WTC11 (cell line): ENCODE measurements at regions not wholly inside any gene's neighbourhood (a gene's known extent, or its start where the extent isn't known, plus 50 kb on each side); places are given as distances from the start of the nearest gene placed in this dataset.

Experiments used
- TEAD4 ChIP-seq: sonication (generic); formaldehyde crosslinking; IDR thresholded peaks from 2 replicates; pipeline ENCODE4 v1.8.0; 2022; ENCODE audit warnings: mild to moderate bottlenecking, missing genetic modification reagents
- ZBTB21 ChIP-seq: sonication (generic); formaldehyde crosslinking; IDR thresholded peaks from 2 replicates; pipeline ENCODE4 v1.8.1; 2023; ENCODE audit warnings: mild to moderate bottlenecking, missing genetic modification reagents, borderline replicate concordance
- ZNF121 ChIP-seq: sonication (generic); formaldehyde crosslinking; IDR thresholded peaks from 2 replicates; pipeline ENCODE4 v1.8.0; 2023; ENCODE audit warnings: missing genetic modification reagents
- ZNF671 ChIP-seq: fragments of 250-450 bp; sonication (Bioruptor Pico); IDR thresholded peaks from 2 replicates; pipeline ENCODE4 v1.8.0; 2021; ENCODE audit warnings: mild to moderate bottlenecking
- TF ChIP-seq, protein P1 (sequence below): sonication (generic); formaldehyde crosslinking; IDR thresholded peaks from 2 replicates; pipeline ENCODE4 v1.8.1; 2022; ENCODE audit warnings: mild to moderate bottlenecking, moderate library complexity, missing genetic modification reagents
- TF ChIP-seq, protein P2 (sequence below): sonication (generic); formaldehyde crosslinking; IDR thresholded peaks from 2 replicates; pipeline ENCODE4 v1.8.0; 2022; ENCODE audit warnings: mild to moderate bottlenecking, missing genetic modification reagents
- TF ChIP-seq, protein P3 (sequence below): fragments of 200-600 bp; IDR thresholded peaks from 2 replicates; pipeline ENCODE4 v1.8.0; 2022; ENCODE audit warnings: antibody characterized with exemption

DNA sequence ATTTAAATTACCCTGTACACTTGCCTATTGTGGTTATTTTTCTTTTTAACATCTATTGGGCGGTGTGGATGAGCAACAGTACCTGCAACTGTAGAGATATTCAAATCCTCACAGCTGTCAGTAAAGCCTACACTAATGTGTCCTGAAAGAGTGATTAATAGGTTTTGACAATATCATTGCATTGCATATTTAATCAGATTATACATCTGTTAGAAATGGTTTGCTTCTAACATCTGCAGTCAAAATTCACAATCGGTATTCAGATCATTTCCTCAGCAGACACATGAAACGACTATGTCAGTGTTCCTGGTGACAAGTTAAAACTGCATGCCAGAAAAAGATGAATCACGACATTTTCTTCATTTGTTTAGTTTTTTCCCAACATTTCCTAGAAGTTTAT, 254.6 kb upstream of the EPHA5 start:
- TF ChIP-seq, protein P1, sequence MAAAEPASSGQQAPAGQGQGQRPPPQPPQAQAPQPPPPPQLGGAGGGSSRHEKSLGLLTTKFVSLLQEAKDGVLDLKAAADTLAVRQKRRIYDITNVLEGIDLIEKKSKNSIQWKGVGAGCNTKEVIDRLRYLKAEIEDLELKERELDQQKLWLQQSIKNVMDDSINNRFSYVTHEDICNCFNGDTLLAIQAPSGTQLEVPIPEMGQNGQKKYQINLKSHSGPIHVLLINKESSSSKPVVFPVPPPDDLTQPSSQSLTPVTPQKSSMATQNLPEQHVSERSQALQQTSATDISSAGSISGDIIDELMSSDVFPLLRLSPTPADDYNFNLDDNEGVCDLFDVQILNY (CRISPR knock-in tag), result no peak
- TF ChIP-seq, protein P2, sequence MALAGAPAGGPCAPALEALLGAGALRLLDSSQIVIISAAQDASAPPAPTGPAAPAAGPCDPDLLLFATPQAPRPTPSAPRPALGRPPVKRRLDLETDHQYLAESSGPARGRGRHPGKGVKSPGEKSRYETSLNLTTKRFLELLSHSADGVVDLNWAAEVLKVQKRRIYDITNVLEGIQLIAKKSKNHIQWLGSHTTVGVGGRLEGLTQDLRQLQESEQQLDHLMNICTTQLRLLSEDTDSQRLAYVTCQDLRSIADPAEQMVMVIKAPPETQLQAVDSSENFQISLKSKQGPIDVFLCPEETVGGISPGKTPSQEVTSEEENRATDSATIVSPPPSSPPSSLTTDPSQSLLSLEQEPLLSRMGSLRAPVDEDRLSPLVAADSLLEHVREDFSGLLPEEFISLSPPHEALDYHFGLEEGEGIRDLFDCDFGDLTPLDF (CRISPR knock-in tag), result no peak
- TF ChIP-seq, protein P3, sequence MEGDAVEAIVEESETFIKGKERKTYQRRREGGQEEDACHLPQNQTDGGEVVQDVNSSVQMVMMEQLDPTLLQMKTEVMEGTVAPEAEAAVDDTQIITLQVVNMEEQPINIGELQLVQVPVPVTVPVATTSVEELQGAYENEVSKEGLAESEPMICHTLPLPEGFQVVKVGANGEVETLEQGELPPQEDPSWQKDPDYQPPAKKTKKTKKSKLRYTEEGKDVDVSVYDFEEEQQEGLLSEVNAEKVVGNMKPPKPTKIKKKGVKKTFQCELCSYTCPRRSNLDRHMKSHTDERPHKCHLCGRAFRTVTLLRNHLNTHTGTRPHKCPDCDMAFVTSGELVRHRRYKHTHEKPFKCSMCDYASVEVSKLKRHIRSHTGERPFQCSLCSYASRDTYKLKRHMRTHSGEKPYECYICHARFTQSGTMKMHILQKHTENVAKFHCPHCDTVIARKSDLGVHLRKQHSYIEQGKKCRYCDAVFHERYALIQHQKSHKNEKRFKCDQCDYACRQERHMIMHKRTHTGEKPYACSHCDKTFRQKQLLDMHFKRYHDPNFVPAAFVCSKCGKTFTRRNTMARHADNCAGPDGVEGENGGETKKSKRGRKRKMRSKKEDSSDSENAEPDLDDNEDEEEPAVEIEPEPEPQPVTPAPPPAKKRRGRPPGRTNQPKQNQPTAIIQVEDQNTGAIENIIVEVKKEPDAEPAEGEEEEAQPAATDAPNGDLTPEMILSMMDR, result no peak
- no peak for TF ChIP-seq ZNF121 (CRISPR knock-in tag)
- no peak for TF ChIP-seq ZBTB21
- no peak for TF ChIP-seq TEAD4 (CRISPR knock-in tag)
- TF ChIP-seq ZNF671 (CRISPR knock-in tag), result no peak
